AG04449 (cell line): ENCODE measurements at regions not wholly inside any gene's neighbourhood (a gene's known extent, or its start where the extent isn't known, plus 50 kb on each side); places are given as distances from the start of the nearest gene placed in this dataset.

Experiments used
- CTCF ChIA-PET: fragments of 350-600 bp; formaldehyde crosslinking; extraction: SDS; loops from one replicate; lab custom pipeline; 2021; ENCODE audit warnings: antibody characterized with exemption; lab: Yijun Ruan, JAX
- POLR2A ChIA-PET: fragments of 400-600, 350-600 bp; formaldehyde crosslinking; extraction: SDS; loops from one replicate; lab custom pipeline; 2020; ENCODE audit warnings: antibody characterized with exemption, inconsistent platforms; lab: Yijun Ruan, JAX
- DNase-seq: peaks from one replicate; pipeline ENCODE4 v3.0.0-alpha.2; 2010; ENCODE audit warnings: low read depth, low spot score
- H3K4me3 ChIP-seq: 2 replicates; pipeline ENCODE4 v1.5.1; 2011; ENCODE audit warnings: low read depth, mild to moderate bottlenecking, control low read depth, low read length
- CTCF ChIP-seq: IDR thresholded peaks from one replicate; pipeline ENCODE4 v1.5.1; 2011; ENCODE audit warnings: mild to moderate bottlenecking, moderate library complexity, low read length, control low read depth, inconsistent platforms; ENCODE audit not compliant: insufficient read depth; ENCODE audit errors: missing control alignments

GRCh38 chr9:90960941-90961340 is 159.3 kb downstream of the SYK start:
- no peak for TF ChIP-seq CTCF
- H3K4me3 ChIP-seq: no peak overlapping the region
- ChIA-PET CTCF (no interaction called here), POLR2A (no interaction called here)
- no peak for DNase-seq

- no peak overlapping the region for H3K4me3 ChIP-seq
Observed at GRCh38 chr9:90961375-90961774, 159.8 kb downstream of the SYK start.

GRCh38 chr9:90964101-90965020 is 162.7 kb downstream of the SYK start:
- DNase-seq: no peak
- no peak overlapping the region; the same call in 1 of the 2 replicates for H3K4me3 ChIP-seq
- CTCF ChIA-PET: interaction anchor here (0.8 to 1.6 kb wide), 3 partner anchors 70 to 770 kb away, joined by 3 to 4 read pairs (median 3); no protein-coding TSS in a partner anchor
- POLR2A ChIA-PET: no interaction called here
- peak; percentile 34 for TF ChIP-seq CTCF

More at GRCh38 chr9:90961375-90961774, 159.8 kb downstream of the SYK start:
- TF ChIP-seq CTCF: no peak
- DNase-seq: no peak
- ChIA-PET CTCF (interaction anchor here (1.0 kb wide), 1 partner anchor 472 kb away, joined by 3 read pairs; no protein-coding TSS in a partner anchor), POLR2A (no interaction called here)

GRCh38 chr9:90965226-90966030 is 163.8 kb downstream of the SYK start:
- no peak overlapping the region for H3K4me3 ChIP-seq
- ChIA-PET POLR2A (no interaction called here), CTCF (interaction anchor here (0.8 to 1.2 kb wide), 3 partner anchors 69 to 769 kb away, joined by 3 to 4 read pairs (median 3); no protein-coding TSS in a partner anchor)
- DNase-seq: no peak
- no peak for TF ChIP-seq CTCF

GRCh38 chr9:90966031-90966290 is 164.3 kb downstream of the SYK start:
- ChIA-PET CTCF (interaction anchor here (0.8 to 1.4 kb wide), 3 partner anchors 67 to 460 kb away, joined by 3 read pairs; no protein-coding TSS in a partner anchor), POLR2A (no interaction called here)

More at GRCh38 chr9:90966031-90966290, 164.3 kb downstream of the SYK start:
- no peak for DNase-seq
- no peak overlapping the region for H3K4me3 ChIP-seq
- no peak for TF ChIP-seq CTCF
